Parathyroid adenoma (tissue), 2 donors: ENCODE measurements at regions not wholly inside any gene's neighbourhood (a gene's known extent, or its start where the extent isn't known, plus 50 kb on each side); places are given as distances from the start of the nearest gene placed in this dataset.
A peak's percentile ranks its signal among the peaks of the same experiment; 100 is the strongest.

Source experiments
- H2AFZ ChIP-seq: fragments of 300-600 bp; sonication (generic); one replicate; pipeline ENCODE4 v1.7.0; 2017; ENCODE audit warnings: antibody characterized with exemption, mild to moderate bottlenecking
- H3K27ac ChIP-seq: fragments of 300-600 bp; sonication (generic); one replicate; pipeline ENCODE4 v1.7.0; 2017
- H3K27me3 ChIP-seq: fragments of 300-600 bp; sonication (generic); one replicate; pipeline ENCODE4 v1.7.0; 2017; ENCODE audit warnings: low read length; ENCODE audit not compliant: control insufficient read depth, insufficient read depth
- H3K36me3 ChIP-seq: fragments of 300-600 bp; sonication (generic); one replicate; pipeline ENCODE4 v1.7.0; 2017; ENCODE audit warnings: low read length; ENCODE audit not compliant: control insufficient read depth, insufficient read depth
- H3K4me1 ChIP-seq: fragments of 300-600 bp; sonication (generic); one replicate; pipeline ENCODE4 v1.7.0; 2017; ENCODE audit warnings: control low read depth
- H3K4me2 ChIP-seq: fragments of 300-600 bp; sonication (generic); one replicate; pipeline ENCODE4 v1.7.0; 2017; ENCODE audit warnings: low read length
- H3K4me3 ChIP-seq: fragments of 300-600 bp; sonication (generic); one replicate; pipeline ENCODE4 v1.7.0; 2017; ENCODE audit warnings: low read depth, low read length
- H3K79me2 ChIP-seq: fragments of 300-600 bp; sonication (generic); one replicate; pipeline ENCODE4 v1.7.0; 2017; ENCODE audit warnings: control low read depth
- H3K9ac ChIP-seq: fragments of 300-600 bp; sonication (generic); one replicate; pipeline ENCODE4 v1.7.0; 2017; ENCODE audit warnings: mild to moderate bottlenecking
- H3K9me3 ChIP-seq: fragments of 300-600 bp; sonication (generic); one replicate; pipeline ENCODE4 v1.7.0; 2017; ENCODE audit warnings: low read length; ENCODE audit not compliant: control insufficient read depth
- TF ChIP-seq, protein P1 (sequence below): fragments of 300-600 bp; sonication (generic); IDR thresholded peaks from one replicate; pipeline ENCODE4 v1.7.0; 2017; ENCODE audit warnings: antibody characterized with exemption, mild to moderate bottlenecking
- donor health status: primary hyperparathyroidism.

DNA sequence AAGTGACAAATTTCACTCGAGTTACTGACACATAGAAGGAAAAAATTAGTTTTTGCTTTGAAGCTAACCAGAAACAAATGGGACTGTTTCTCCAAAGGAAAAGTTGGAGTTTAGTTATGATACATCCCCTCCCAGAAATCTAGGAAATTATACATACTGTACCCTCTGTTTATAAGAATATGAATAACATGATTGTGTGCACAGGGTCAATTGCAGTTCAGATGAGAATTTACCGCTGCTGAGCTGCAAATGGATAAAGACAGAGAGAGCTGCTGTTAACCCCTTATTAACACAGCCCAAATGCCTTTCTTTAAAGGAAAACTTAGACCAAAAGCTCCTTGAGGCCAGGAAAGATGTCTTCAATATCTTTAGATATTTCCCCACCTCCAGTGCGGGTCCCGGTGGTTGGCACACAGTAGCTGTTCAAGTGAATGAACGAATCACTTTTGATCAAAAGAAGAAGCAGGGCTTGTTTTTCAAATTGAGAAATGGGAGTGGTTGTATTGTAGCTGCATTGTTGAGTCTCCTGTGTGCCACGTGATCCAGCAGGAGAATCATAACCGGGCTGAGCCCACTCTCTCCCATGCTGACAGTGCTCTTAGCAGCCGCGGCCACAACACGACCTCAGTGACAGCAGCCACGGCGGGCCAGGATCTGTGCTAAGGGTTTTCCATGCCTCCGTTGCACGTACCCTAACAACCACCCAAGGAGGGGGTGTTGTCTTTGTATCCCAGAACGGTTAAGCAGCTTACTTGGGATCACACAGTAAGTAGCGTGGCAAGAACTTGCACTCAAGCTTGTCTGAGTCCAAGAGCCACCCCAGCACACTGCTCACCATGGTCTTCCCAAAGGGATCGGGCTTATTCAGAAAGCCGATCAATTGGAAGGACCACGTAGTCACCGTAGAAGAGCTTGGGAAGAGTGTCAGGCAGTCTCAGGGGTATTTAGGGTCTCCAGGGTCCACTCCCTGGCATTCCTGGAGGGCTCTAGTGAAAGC is 53.5 kb upstream of the BMP6 start:
- no peaks in the 10 kb centered on the region for H3K36me3 ChIP-seq
- no peaks in the 10 kb centered on the region for H3K4me1 ChIP-seq
- no peak overlapping the region for H3K27ac ChIP-seq
- no peaks in the 10 kb centered on the region for H3K79me2 ChIP-seq
- no peak overlapping the region for H2AFZ ChIP-seq
- no peaks in the 10 kb centered on the region for H3K9me3 ChIP-seq
- TF ChIP-seq, protein P1, sequence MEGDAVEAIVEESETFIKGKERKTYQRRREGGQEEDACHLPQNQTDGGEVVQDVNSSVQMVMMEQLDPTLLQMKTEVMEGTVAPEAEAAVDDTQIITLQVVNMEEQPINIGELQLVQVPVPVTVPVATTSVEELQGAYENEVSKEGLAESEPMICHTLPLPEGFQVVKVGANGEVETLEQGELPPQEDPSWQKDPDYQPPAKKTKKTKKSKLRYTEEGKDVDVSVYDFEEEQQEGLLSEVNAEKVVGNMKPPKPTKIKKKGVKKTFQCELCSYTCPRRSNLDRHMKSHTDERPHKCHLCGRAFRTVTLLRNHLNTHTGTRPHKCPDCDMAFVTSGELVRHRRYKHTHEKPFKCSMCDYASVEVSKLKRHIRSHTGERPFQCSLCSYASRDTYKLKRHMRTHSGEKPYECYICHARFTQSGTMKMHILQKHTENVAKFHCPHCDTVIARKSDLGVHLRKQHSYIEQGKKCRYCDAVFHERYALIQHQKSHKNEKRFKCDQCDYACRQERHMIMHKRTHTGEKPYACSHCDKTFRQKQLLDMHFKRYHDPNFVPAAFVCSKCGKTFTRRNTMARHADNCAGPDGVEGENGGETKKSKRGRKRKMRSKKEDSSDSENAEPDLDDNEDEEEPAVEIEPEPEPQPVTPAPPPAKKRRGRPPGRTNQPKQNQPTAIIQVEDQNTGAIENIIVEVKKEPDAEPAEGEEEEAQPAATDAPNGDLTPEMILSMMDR: no peak
- no peak overlapping the region for H3K9ac ChIP-seq
- no peaks in the 10 kb centered on the region for H3K27me3 ChIP-seq
- no peak overlapping the region for H3K4me3 ChIP-seq
- no peak overlapping the region for H3K4me2 ChIP-seq

DNA sequence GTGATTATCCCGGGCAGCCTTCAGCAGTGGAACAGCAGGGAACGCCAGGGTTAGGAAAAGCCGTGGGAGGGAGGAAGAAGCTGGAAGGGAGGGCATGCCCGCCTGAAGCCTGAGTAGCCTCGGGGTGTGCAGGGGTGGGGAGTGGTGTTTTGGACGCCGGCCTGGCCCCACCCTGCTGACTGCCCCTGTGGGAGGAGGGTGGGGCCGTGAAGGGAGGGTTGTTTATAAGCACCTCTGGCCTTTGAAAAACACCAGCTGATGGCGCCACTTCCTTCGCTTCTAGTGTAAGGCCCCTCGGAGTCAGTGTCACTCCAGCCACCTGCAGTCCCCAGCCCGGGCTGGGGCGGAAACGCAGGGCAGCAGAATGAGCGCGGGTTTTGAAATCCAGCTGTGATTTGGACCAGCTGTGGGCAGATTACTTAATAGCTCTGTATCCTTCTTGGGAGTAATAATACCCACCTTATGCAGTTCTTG is 52.8 kb upstream of the BMP6 start:
- Histone ChIP-seq H3K9ac (no peak overlapping the region), H3K79me2 (no peaks in the 10 kb centered on the region), H3K4me2 (peak overlapping the region; percentile 6), H3K36me3 (no peaks in the 10 kb centered on the region), H2AFZ (no peak overlapping the region), H3K4me1 (no peaks in the 10 kb centered on the region), H3K9me3 (no peaks in the 10 kb centered on the region), H3K27ac (no peak overlapping the region), H3K27me3 (no peaks in the 10 kb centered on the region), H3K4me3 (no peak overlapping the region)
- TF ChIP-seq, protein P1: no peak

DNA sequence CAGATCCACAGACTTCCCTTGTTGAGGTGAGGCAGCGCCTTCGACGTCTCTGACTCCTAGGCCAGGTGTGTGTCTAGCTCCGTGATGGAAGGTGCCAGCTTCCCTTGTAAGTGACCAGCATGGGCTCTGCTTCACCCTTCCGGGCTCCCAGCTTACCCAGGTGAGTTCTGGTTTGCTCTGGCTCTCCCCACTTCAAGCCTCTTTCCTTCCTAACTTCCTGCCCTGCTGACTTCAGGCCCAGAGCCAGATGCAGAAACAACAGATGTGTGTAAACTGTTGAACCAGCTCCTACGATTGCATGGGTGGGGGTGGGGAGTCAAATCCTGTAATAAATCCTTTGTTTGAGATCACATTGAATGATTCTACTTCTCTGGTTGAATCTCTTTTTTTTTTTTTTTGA is 51.6 kb upstream of the BMP6 start:
- no peaks in the 10 kb centered on the region for H3K36me3 ChIP-seq
- H3K27ac ChIP-seq: no peak overlapping the region
- no peaks in the 10 kb centered on the region for H3K9me3 ChIP-seq
- H3K27me3 ChIP-seq: no peaks in the 10 kb centered on the region
- no peaks in the 10 kb centered on the region for H3K4me1 ChIP-seq
- TF ChIP-seq, protein P1: no peak
- H3K9ac ChIP-seq: no peak overlapping the region
- no peak overlapping the region for H2AFZ ChIP-seq
- H3K79me2 ChIP-seq: no peaks in the 10 kb centered on the region
- no peak overlapping the region for H3K4me3 ChIP-seq
- H3K4me2 ChIP-seq: no peak overlapping the region

DNA sequence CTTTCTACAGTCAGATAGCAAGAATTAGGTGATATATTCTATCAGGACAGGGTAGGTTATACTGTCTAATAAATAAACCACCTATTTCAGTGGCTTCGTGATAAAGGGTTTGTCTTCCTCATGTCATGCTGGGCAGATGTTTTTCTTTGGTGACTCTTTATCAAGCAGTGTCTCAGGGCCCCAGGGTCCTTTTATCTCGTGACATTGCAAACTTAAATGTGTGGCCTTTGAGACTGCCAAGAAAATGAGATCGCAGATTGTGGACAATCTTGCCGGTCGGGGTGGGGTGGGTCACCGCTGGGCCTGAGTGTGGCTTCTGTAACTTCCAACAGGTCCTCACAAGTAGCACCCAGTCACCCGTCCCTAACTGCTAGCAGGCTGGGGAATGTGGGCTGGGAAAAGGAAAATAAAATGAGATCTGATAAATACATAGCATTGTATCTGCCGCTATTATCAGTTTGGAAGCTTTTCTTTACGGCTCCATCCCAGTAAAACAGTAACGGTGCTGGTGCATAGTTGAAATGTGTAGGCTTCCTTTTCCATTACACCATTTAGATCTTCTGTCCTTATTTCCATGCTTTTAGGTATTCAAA is 50.5 kb upstream of the BMP6 start:
- no peaks in the 10 kb centered on the region for H3K9me3 ChIP-seq
- H3K27me3 ChIP-seq: no peaks in the 10 kb centered on the region
- no peaks in the 10 kb centered on the region for H3K79me2 ChIP-seq
- no peaks in the 10 kb centered on the region for H3K36me3 ChIP-seq
- no peaks in the 10 kb centered on the region for H3K4me1 ChIP-seq
- no peak overlapping the region for H3K9ac ChIP-seq
- no peak overlapping the region for H2AFZ ChIP-seq
- TF ChIP-seq, protein P1: no peak
- no peak overlapping the region for H3K27ac ChIP-seq
- no peak overlapping the region for H3K4me3 ChIP-seq
- H3K4me2 ChIP-seq: no peak overlapping the region
